HG03558 (cell line): ENCODE measurements at regions not wholly inside any gene's neighbourhood (a gene's known extent, or its start where the extent isn't known, plus 50 kb on each side); places are given as distances from the start of the nearest gene placed in this dataset.
"Not testable (repeated sequence)": the region's sequence is repeated elsewhere in the genome, so short reads cannot be mapped to it uniquely, and the experiment has no call there.

Experiments
- ATAC-seq: cut with Tn5 transposase; IDR thresholded peaks from one replicate; pipeline ENCODE4 v1.9.1; 2021; ENCODE audit warnings: moderate number of reproducible peaks; ENCODE audit not compliant: unreplicated experiment; ENCODE audit errors: extremely low read depth

- no peak for ATAC-seq
Observed at GRCh38 chr3:104385421-104385820, 981.3 kb upstream of the ALCAM start.

- ATAC-seq = no peak
Observed at GRCh38 chr3:104388619-104389018, 978.1 kb upstream of the ALCAM start.

- ATAC-seq = no peak
Observed at GRCh38 chr3:104392327-104392726, 974.4 kb upstream of the ALCAM start.

- no peak for ATAC-seq
Observed at GRCh38 chr3:104396974-104397669, 969.6 kb upstream of the ALCAM start.

- no peak for ATAC-seq
Observed at GRCh38 chr3:104397713-104398112, 969.0 kb upstream of the ALCAM start.

GRCh38 chr3:104402902-104403301 lies 963.8 kb upstream of the ALCAM start:
- ATAC-seq = no peak

- no peak for ATAC-seq
Observed at GRCh38 chr3:104411757-104412156, 955.0 kb upstream of the ALCAM start.

GRCh38 chr3:104412608-104413580 lies 953.8 kb upstream of the ALCAM start:
- no peak for ATAC-seq

- ATAC-seq = no peak
Observed at GRCh38 chr3:104428337-104428925, 938.3 kb upstream of the ALCAM start.

GRCh38 chr3:104429727-104430126 lies 937.0 kb upstream of the ALCAM start:
- no peak for ATAC-seq

GRCh38 chr3:104436506-104436905 lies 930.2 kb upstream of the ALCAM start:
- ATAC-seq = no peak

GRCh38 chr3:104437131-104437750 lies 929.5 kb upstream of the ALCAM start:
- ATAC-seq = no peak

- no peak for ATAC-seq
Observed at GRCh38 chr3:104437891-104438290, 928.8 kb upstream of the ALCAM start.

GRCh38 chr3:104438706-104439105 lies 928.0 kb upstream of the ALCAM start:
- ATAC-seq = no peak

- not testable (repeated sequence) for ATAC-seq
Observed at GRCh38 chr3:104445252-104445919, 921.3 kb upstream of the ALCAM start.

- ATAC-seq = no peak
Observed at GRCh38 chr3:104447681-104448080, 919.0 kb upstream of the ALCAM start.

GRCh38 chr3:104452697-104453096 lies 914.0 kb upstream of the ALCAM start:
- no peak for ATAC-seq

GRCh38 chr3:104458657-104459056 lies 908.1 kb upstream of the ALCAM start:
- no peak for ATAC-seq

GRCh38 chr3:104460477-104461406 lies 906.0 kb upstream of the ALCAM start:
- ATAC-seq = peak; percentile 52
